Putamen (tissue), 1 donor: ENCODE measurements at regions not wholly inside any gene's neighbourhood (a gene's known extent, or its start where the extent isn't known, plus 50 kb on each side); places are given as distances from the start of the nearest gene placed in this dataset.

Experiments
- DNase-seq: peaks from one replicate; pipeline ENCODE4 v3.0.0-alpha.2; 2016; ENCODE audit warnings: low spot score

GRCh38 chr6:167442796-167443680 is 118.2 kb downstream of the TTLL2 start:
- DNase-seq, result no peak

- no peak for DNase-seq
Observed at GRCh38 chr6:167444602-167445346, 119.9 kb downstream of the TTLL2 start.

GRCh38 chr6:167445568-167445967 is 120.7 kb downstream of the TTLL2 start:
- DNase-seq, result no peak

- no peak for DNase-seq
Observed at GRCh38 chr6:167446046-167446445, 121.2 kb downstream of the TTLL2 start.

GRCh38 chr6:167446971-167447370 is 122.1 kb downstream of the TTLL2 start:
- DNase-seq, result no peak

GRCh38 chr6:167448378-167448777 is 123.5 kb downstream of the TTLL2 start:
- DNase-seq, result no peak

GRCh38 chr6:167449094-167449861 is 124.4 kb downstream of the TTLL2 start:
- DNase-seq, result no peak

- DNase-seq, result no peak
Observed at GRCh38 chr6:167450626-167451025, 125.7 kb downstream of the TTLL2 start.

- DNase-seq, result no peak
Observed at GRCh38 chr6:167452338-167453081, 127.6 kb downstream of the TTLL2 start.

- no peak for DNase-seq
Observed at GRCh38 chr6:167453082-167453446, 128.2 kb downstream of the TTLL2 start.

GRCh38 chr6:167454003-167454402 is 129.1 kb downstream of the TTLL2 start:
- no peak for DNase-seq

GRCh38 chr6:167455371-167455770 is 130.5 kb downstream of the TTLL2 start:
- no peak for DNase-seq

GRCh38 chr6:167462514-167463312 is 137.8 kb downstream of the TTLL2 start:
- DNase-seq, result no peak

GRCh38 chr6:167464177-167464576 is 139.3 kb downstream of the TTLL2 start:
- DNase-seq, result no peak

- DNase-seq, result no peak
Observed at GRCh38 chr6:167465482-167465881, 140.6 kb downstream of the TTLL2 start.

GRCh38 chr6:167467282-167467681 is 142.4 kb downstream of the TTLL2 start:
- no peak for DNase-seq

GRCh38 chr6:167467793-167468431 is 143.0 kb downstream of the TTLL2 start:
- no peak for DNase-seq

- no peak for DNase-seq
Observed at GRCh38 chr6:167469101-167469500, 144.2 kb downstream of the TTLL2 start.

- DNase-seq, result no peak
Observed at GRCh38 chr6:167469672-167470071, 144.8 kb downstream of the TTLL2 start.

- DNase-seq, result no peak
Observed at GRCh38 chr6:167470101-167470835, 145.4 kb downstream of the TTLL2 start.
